Sigmoid colon (tissue), 4 donors: ENCODE measurements at regions not wholly inside any gene's neighbourhood (a gene's known extent, or its start where the extent isn't known, plus 50 kb on each side); places are given as distances from the start of the nearest gene placed in this dataset.

Source experiments
- EP300 ChIP-seq, 4 donors: sonication (generic); formaldehyde crosslinking; IDR thresholded peaks; one replicate each; pipeline ENCODE4 v1.6.1; 2017; ENCODE audit warnings: antibody characterized with exemption in 4 of 4
- POLR2A ChIP-seq, 2 donors: fragments of 450-650 bp; IDR thresholded peaks; one replicate each; pipeline ENCODE4 v1.6.1; 2016; ENCODE audit warnings: antibody characterized with exemption in 2 of 2, mild to moderate bottlenecking in 2 of 2, moderate library complexity in 2 of 2
- TF ChIP-seq, protein P1 (sequence below), 4 experiments: fragments of 450-650 bp in 3 of 4; fragments of 200-600 bp in 1 of 4; IDR thresholded peaks; one replicate each; pipeline ENCODE4 v1.5.1; 2016 to 2019; ENCODE audit warnings: antibody characterized with exemption in 4 of 4, mild to moderate bottlenecking in 3 of 4, moderate library complexity in 2 of 4

DNA sequence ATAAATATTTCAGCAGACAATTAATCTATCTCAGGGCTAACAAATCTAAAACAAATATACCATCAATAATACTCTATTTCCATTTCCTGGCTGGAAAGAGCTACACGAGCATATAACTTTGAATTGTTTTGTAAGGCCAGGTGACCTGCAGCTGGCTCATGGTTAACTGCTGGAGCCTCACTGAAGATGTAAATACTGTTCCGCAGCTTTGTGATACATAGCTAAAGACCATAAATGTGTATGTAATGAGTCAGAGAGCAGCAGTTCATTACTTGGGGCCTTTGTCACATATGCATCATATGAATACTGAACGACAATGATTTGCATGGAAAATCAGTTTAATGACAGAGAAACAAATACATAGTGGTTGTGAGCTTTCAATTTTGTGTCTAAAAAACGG, 109.4 kb upstream of the CCN2 start:
- TF ChIP-seq EP300 (IDR thresholded peaks at IDR 0.05) (no peak), POLR2A (IDR thresholded peaks at IDR 0.05) (no peak)
- TF ChIP-seq, protein P1, sequence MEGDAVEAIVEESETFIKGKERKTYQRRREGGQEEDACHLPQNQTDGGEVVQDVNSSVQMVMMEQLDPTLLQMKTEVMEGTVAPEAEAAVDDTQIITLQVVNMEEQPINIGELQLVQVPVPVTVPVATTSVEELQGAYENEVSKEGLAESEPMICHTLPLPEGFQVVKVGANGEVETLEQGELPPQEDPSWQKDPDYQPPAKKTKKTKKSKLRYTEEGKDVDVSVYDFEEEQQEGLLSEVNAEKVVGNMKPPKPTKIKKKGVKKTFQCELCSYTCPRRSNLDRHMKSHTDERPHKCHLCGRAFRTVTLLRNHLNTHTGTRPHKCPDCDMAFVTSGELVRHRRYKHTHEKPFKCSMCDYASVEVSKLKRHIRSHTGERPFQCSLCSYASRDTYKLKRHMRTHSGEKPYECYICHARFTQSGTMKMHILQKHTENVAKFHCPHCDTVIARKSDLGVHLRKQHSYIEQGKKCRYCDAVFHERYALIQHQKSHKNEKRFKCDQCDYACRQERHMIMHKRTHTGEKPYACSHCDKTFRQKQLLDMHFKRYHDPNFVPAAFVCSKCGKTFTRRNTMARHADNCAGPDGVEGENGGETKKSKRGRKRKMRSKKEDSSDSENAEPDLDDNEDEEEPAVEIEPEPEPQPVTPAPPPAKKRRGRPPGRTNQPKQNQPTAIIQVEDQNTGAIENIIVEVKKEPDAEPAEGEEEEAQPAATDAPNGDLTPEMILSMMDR (IDR thresholded peaks at IDR 0.05): no peak
